Adrenal gland (tissue), 9 donors: ENCODE measurements at regions not wholly inside any gene's neighbourhood (a gene's known extent, or its start where the extent isn't known, plus 50 kb on each side); places are given as distances from the start of the nearest gene placed in this dataset.

Experiments used
- DNase-seq, 7 donors: peaks; one replicate each; pipeline ENCODE4 v3.0.0-alpha.2; 2019 to 2020
- H3K27ac ChIP-seq, 5 donors: fragments of 200-600 bp; sonication (generic) in 4 of 5; 1 replicate in 3 of 5; 2 replicates in 2 of 5; pipeline versions ENCODE4 v1.5.1 to v1.8.0; 2016 to 2020; ENCODE audit warnings: mild to moderate bottlenecking in 1 of 5
- H3K27me3 ChIP-seq: fragments of 200-600 bp; 2 replicates; pipeline ENCODE4 v1.8.0; 2021
- H3K36me3 ChIP-seq, 2 donors: fragments of 200-600 bp; replicated peaks in 1 of 2; 1 replicate in 1 of 2; 2 replicates in 1 of 2; pipeline versions ENCODE4 v1.5.1 to v1.8.0; 2018 to 2022
- H3K4me1 ChIP-seq, 2 donors: fragments of 200-600 bp; replicated peaks in 1 of 2; 1 replicate in 1 of 2; 2 replicates in 1 of 2; pipeline versions ENCODE4 v1.5.1 to v1.8.0; 2018 to 2021
- H3K4me3 ChIP-seq, 4 donors: fragments of 200-600 bp; sonication (generic) in 3 of 4; one replicate each; pipeline ENCODE4 v1.5.1; 2016 to 2018
- H3K9me3 ChIP-seq, 3 donors: fragments of 200-600 bp; sonication (generic) in 1 of 3; replicated peaks in 1 of 3; 1 replicate in 2 of 3; 2 replicates in 1 of 3; pipeline versions ENCODE4 v1.5.1 to v1.8.0; 2016 to 2021
- CTCF ChIP-seq, 6 experiments: fragments of 450-650 bp in 4 of 6; fragments of 200-600 bp in 2 of 6; sonication (generic) in 1 of 6; IDR thresholded peaks; 1 replicate in 5 of 6; 2 replicates in 1 of 6; pipeline versions ENCODE4 v1.5.1 to v1.8.0; 2016 to 2021; ENCODE audit warnings: antibody characterized with exemption in 6 of 6, mild to moderate bottlenecking in 2 of 6, moderate library complexity in 1 of 6
- POLR2A ChIP-seq, 2 donors: fragments of 450-650 bp; IDR thresholded peaks; one replicate each; pipeline ENCODE4 v1.6.1; 2017; ENCODE audit warnings: antibody characterized with exemption in 2 of 2, mild to moderate bottlenecking in 2 of 2, moderate library complexity in 1 of 2
- WGBS, 4 donors: extraction: QIAGEN DNeasy Blood & Tissue Kit in 2 of 4; methylation state at CpG; one replicate each; pipeline versions ENCODE4 v1.1.5 to v1.1.7; 2013 to 2017; 5-methylcytosine and 5-hydroxymethylcytosine counted together
- intact Hi-C, 2 donors: fragments of 100-400 bp; cut with DNase I; formaldehyde crosslinking; loops; one replicate each; pipeline versions ENCODE4 v1.14.1 to v1.15.0; 2022 to 2023
- donor health status: healthy with polysubstance abuse.
- donor health status: Bipolar disorder and iron deficiency.
- donor health status: DM: yes; HTN: yes; CAD: no.
- donor health status: DM: no; HTN: no; CAD: no.
- donor health status: DM: no; HTN: no; CAD: no.

- Histone ChIP-seq H3K4me3 (no peak overlapping the region), H3K27me3 (no peaks in the 10 kb centered on the region), H3K27ac (no peak overlapping the region), H3K36me3 (no peaks in the 10 kb centered on the region), H3K4me1 (no peaks in the 10 kb centered on the region), H3K9me3 (no peaks in the 10 kb centered on the region)
- 49 to 82% (median 62%) methylated on average over 1 of the region's 1 CpG for WGBS, 4 donors
- intact Hi-C loops = no loop called here
- no peak for DNase-seq
- TF ChIP-seq POLR2A (IDR thresholded peaks at IDR 0.05) (no peak), CTCF (IDR thresholded peaks at IDR 0.05) (no peak)
Measured at GRCh38 chr3:148206446-148206845, 491.3 kb upstream of the AGTR1 start.

GRCh38 chr3:148208975-148209374 is 488.7 kb upstream of the AGTR1 start:
- Histone ChIP-seq H3K4me3 (no peak overlapping the region), H3K9me3 (no peaks in the 10 kb centered on the region), H3K27me3 (no peaks in the 10 kb centered on the region), H3K36me3 (no peaks in the 10 kb centered on the region), H3K4me1 (no peaks in the 10 kb centered on the region), H3K27ac (no peak overlapping the region)
- TF ChIP-seq CTCF (IDR thresholded peaks at IDR 0.05) = no peak
- TF ChIP-seq POLR2A (IDR thresholded peaks at IDR 0.05) = no peak
- DNase-seq = no peak
- intact Hi-C loops = no loop called here

GRCh38 chr3:148211725-148212124 is 486.0 kb upstream of the AGTR1 start:
- no peaks in the 10 kb centered on the region for H3K4me1 ChIP-seq
- no peaks in the 10 kb centered on the region for H3K36me3 ChIP-seq
- no peaks in the 10 kb centered on the region for H3K27me3 ChIP-seq
- no peaks in the 10 kb centered on the region for H3K9me3 ChIP-seq
- H3K27ac ChIP-seq = no peak overlapping the region
- intact Hi-C loops = no loop called here
- H3K4me3 ChIP-seq = no peak overlapping the region
- no peak for TF ChIP-seq POLR2A (IDR thresholded peaks at IDR 0.05)
- TF ChIP-seq CTCF (IDR thresholded peaks at IDR 0.05) = no peak
- peak in 3 of 7 donors; percentile 10 to 24 (median 18) for DNase-seq

GRCh38 chr3:148214705-148215104 is 483.0 kb upstream of the AGTR1 start:
- 75 to 86% (median 80%) methylated on average over 3 of the region's 3 CpGs for WGBS, 4 donors
- no peak overlapping the region for H3K4me3 ChIP-seq
- no peaks in the 10 kb centered on the region for H3K4me1 ChIP-seq
- no peak overlapping the region for H3K27ac ChIP-seq
- no peaks in the 10 kb centered on the region for H3K9me3 ChIP-seq
- TF ChIP-seq CTCF (IDR thresholded peaks at IDR 0.05) (no peak), POLR2A (IDR thresholded peaks at IDR 0.05) (no peak)
- intact Hi-C loops = no loop called here
- no peak for DNase-seq
- no peaks in the 10 kb centered on the region for H3K27me3 ChIP-seq
- no peaks in the 10 kb centered on the region for H3K36me3 ChIP-seq
